Activated B cell treated with CpG ODN at 0.5 μM for 24 hours (primary cell): ENCODE measurements at regions not wholly inside any gene's neighbourhood (a gene's known extent, or its start where the extent isn't known, plus 50 kb on each side); places are given as distances from the start of the nearest gene placed in this dataset.

Source experiments
- ATAC-seq: fragments of 200-7000 bp; cut with Tn5 transposase; one replicate; pipeline ENCODE4 v1.10.0; 2021; ENCODE audit warnings: low read depth, mild to moderate bottlenecking, moderate library complexity
- CTCF ChIA-PET: fragments of 350-600 bp; sonication (Branson Sonifier 250); formaldehyde crosslinking; loops from one replicate; lab custom pipeline; 2021; ENCODE audit warnings: antibody characterized with exemption; lab: Charles Lee
- POLR2A ChIA-PET: fragments of 350-600 bp; sonication (Branson Sonifier 250); formaldehyde crosslinking; loops from one replicate; lab custom pipeline; 2021; ENCODE audit warnings: antibody characterized with exemption; lab: Charles Lee
- DNase-seq: peaks from one replicate; pipeline ENCODE4 v3.0.0; 2022
- H3K27ac Mint-ChIP-seq: one replicate; pipeline ENCODE4 v1.8.0; 2020; ENCODE audit warnings: mixed read lengths
- H3K27me3 Mint-ChIP-seq: one replicate; pipeline ENCODE4 v1.8.0; 2021; ENCODE audit warnings: mixed read lengths
- H3K36me3 Mint-ChIP-seq: one replicate; pipeline ENCODE4 v1.8.0; 2021; ENCODE audit warnings: low read depth, mixed read lengths
- H3K4me1 Mint-ChIP-seq: one replicate; pipeline ENCODE4 v1.8.0; 2021; ENCODE audit warnings: mixed read lengths
- H3K4me3 Mint-ChIP-seq: one replicate; pipeline ENCODE4 v1.8.0; 2020; ENCODE audit warnings: mild to moderate bottlenecking, mixed read lengths
- H3K9me3 Mint-ChIP-seq: one replicate; pipeline ENCODE4 v1.8.0; 2020; ENCODE audit warnings: mixed read lengths
- CTCF ChIP-seq: fragments of 200-600 bp; IDR thresholded peaks from one replicate; pipeline ENCODE4 v1.8.0; 2022; ENCODE audit warnings: antibody characterized with exemption, mild to moderate bottlenecking
- intact Hi-C: fragments of 100-400 bp; cut with micrococcal nuclease; formaldehyde crosslinking; loops from one replicate; pipeline ENCODE4 v1.15.1; 2024

- H3K4me3 Mint-ChIP-seq, result no peak overlapping the region
- no peaks in the 10 kb centered on the region for H3K4me1 Mint-ChIP-seq
- DNase-seq (no peak), ATAC-seq (no peak)
- no peak for TF ChIP-seq CTCF
- H3K27ac Mint-ChIP-seq, result no peak overlapping the region
- CTCF ChIA-PET, result no interaction called here
- no peaks in the 10 kb centered on the region for H3K36me3 Mint-ChIP-seq
- no peaks in the 10 kb centered on the region for H3K9me3 Mint-ChIP-seq
- intact Hi-C loops, result no loop called here
- H3K27me3 Mint-ChIP-seq, result peaks cover 2% of the 10 kb centered on the region
- POLR2A ChIA-PET, result no interaction called here
These were observed 354.3 kb upstream of the USP24 start for GRCh38 chr1:55569417-55569816.

GRCh38 chr1:55568732-55569131, 353.6 kb upstream of the USP24 start:
- no peak for DNase-seq
- Mint-ChIP-seq H3K4me1 (no peaks in the 10 kb centered on the region), H3K36me3 (no peaks in the 10 kb centered on the region), H3K27me3 (peaks cover 2% of the 10 kb centered on the region), H3K9me3 (no peaks in the 10 kb centered on the region), H3K4me3 (no peak overlapping the region), H3K27ac (no peak overlapping the region)
- ChIA-PET CTCF (no interaction called here), POLR2A (no interaction called here)
- intact Hi-C loops, result no loop called here
- no peak for ATAC-seq
- no peak for TF ChIP-seq CTCF

- H3K4me1 Mint-ChIP-seq, result no peaks in the 10 kb centered on the region
- H3K9me3 Mint-ChIP-seq, result no peaks in the 10 kb centered on the region
- ChIA-PET POLR2A (no interaction called here), CTCF (no interaction called here)
- ATAC-seq (no peak), DNase-seq (no peak)
- intact Hi-C loops, result no loop called here
- H3K4me3 Mint-ChIP-seq, result no peak overlapping the region
- H3K36me3 Mint-ChIP-seq, result no peaks in the 10 kb centered on the region
- H3K27ac Mint-ChIP-seq, result no peak overlapping the region
- TF ChIP-seq CTCF, result no peak
- no peaks in the 10 kb centered on the region for H3K27me3 Mint-ChIP-seq
These were observed 345.1 kb upstream of the USP24 start for GRCh38 chr1:55560266-55560665.

- no peaks in the 10 kb centered on the region for H3K4me1 Mint-ChIP-seq
- no peaks in the 10 kb centered on the region for H3K27me3 Mint-ChIP-seq
- no peak overlapping the region for H3K4me3 Mint-ChIP-seq
- intact Hi-C loops, result no loop called here
- H3K27ac Mint-ChIP-seq, result no peak overlapping the region
- ChIA-PET POLR2A (no interaction called here), CTCF (no interaction called here)
- no peaks in the 10 kb centered on the region for H3K9me3 Mint-ChIP-seq
- TF ChIP-seq CTCF, result no peak
- H3K36me3 Mint-ChIP-seq, result no peaks in the 10 kb centered on the region
- ATAC-seq (no peak), DNase-seq (no peak)
These were observed 344.7 kb upstream of the USP24 start for GRCh38 chr1:55559842-55560241.

GRCh38 chr1:55559161-55559611, 344.0 kb upstream of the USP24 start:
- CTCF ChIA-PET, result no interaction called here
- POLR2A ChIA-PET, result no interaction called here
- no peak for ATAC-seq
- DNase-seq, result no peak
- no peaks in the 10 kb centered on the region for H3K9me3 Mint-ChIP-seq
- H3K36me3 Mint-ChIP-seq, result no peaks in the 10 kb centered on the region
- intact Hi-C loops, result no loop called here
- H3K4me1 Mint-ChIP-seq, result no peaks in the 10 kb centered on the region
- H3K27ac Mint-ChIP-seq, result no peak overlapping the region
- no peak for TF ChIP-seq CTCF
- no peak overlapping the region for H3K4me3 Mint-ChIP-seq
- H3K27me3 Mint-ChIP-seq, result no peaks in the 10 kb centered on the region
